Stimulated activated CD8-positive, alpha-beta memory T cell treated with anti-CD3 and anti-CD28 coated beads, Interleukin-4, amount 100 ng/mL, for 4 hours (primary cell): ENCODE measurements at regions not wholly inside any gene's neighbourhood (a gene's known extent, or its start where the extent isn't known, plus 50 kb on each side); places are given as distances from the start of the nearest gene placed in this dataset.

ENCODE experiments used
- DNase-seq, 2 donors: peaks; one replicate each; pipeline ENCODE4 v3.0.0-alpha.2; 2020; ENCODE audit warnings: low read depth in 2 of 2, low spot score in 1 of 2

- DNase-seq = no peak
Observed at GRCh38 chr2:41899189-41899588, 148.6 kb upstream of the PKDCC start.

- no peak for DNase-seq
Observed at GRCh38 chr2:41900101-41900577, 147.7 kb upstream of the PKDCC start.

- DNase-seq = no peak
Observed at GRCh38 chr2:41902897-41903296, 144.9 kb upstream of the PKDCC start.

GRCh38 chr2:41903474-41904135 is 144.2 kb upstream of the PKDCC start:
- DNase-seq = no peak

GRCh38 chr2:41904459-41904858 is 143.4 kb upstream of the PKDCC start:
- DNase-seq = no peak

- no peak for DNase-seq
Observed at GRCh38 chr2:41905597-41906337, 142.1 kb upstream of the PKDCC start.

- DNase-seq = no peak
Observed at GRCh38 chr2:41906338-41906725, 141.5 kb upstream of the PKDCC start.

GRCh38 chr2:41907141-41907540 is 140.7 kb upstream of the PKDCC start:
- DNase-seq = no peak

- DNase-seq = no peak
Observed at GRCh38 chr2:41907771-41908207, 140.0 kb upstream of the PKDCC start.

- no peak for DNase-seq
Observed at GRCh38 chr2:41908349-41908748, 139.5 kb upstream of the PKDCC start.

- no peak for DNase-seq
Observed at GRCh38 chr2:41909584-41909983, 138.2 kb upstream of the PKDCC start.

GRCh38 chr2:41910126-41910525 is 137.7 kb upstream of the PKDCC start:
- DNase-seq = no peak

- no peak for DNase-seq
Observed at GRCh38 chr2:41911033-41911432, 136.8 kb upstream of the PKDCC start.

GRCh38 chr2:41912337-41912736 is 135.5 kb upstream of the PKDCC start:
- no peak for DNase-seq

GRCh38 chr2:41912776-41913175 is 135.0 kb upstream of the PKDCC start:
- DNase-seq = no peak

- DNase-seq = no peak
Observed at GRCh38 chr2:41913311-41913710, 134.5 kb upstream of the PKDCC start.

GRCh38 chr2:41913921-41914609 is 133.8 kb upstream of the PKDCC start:
- DNase-seq = no peak

GRCh38 chr2:41914936-41915335 is 132.9 kb upstream of the PKDCC start:
- DNase-seq = no peak

- DNase-seq = no peak
Observed at GRCh38 chr2:41916177-41916576, 131.6 kb upstream of the PKDCC start.

- no peak for DNase-seq
Observed at GRCh38 chr2:41917587-41917986, 130.2 kb upstream of the PKDCC start.

- no peak for DNase-seq
Observed at GRCh38 chr2:41919135-41919534, 128.7 kb upstream of the PKDCC start.

- no peak for DNase-seq
Observed at GRCh38 chr2:41920181-41920580, 127.6 kb upstream of the PKDCC start.
